Suppressor macrophage (primary cell): ENCODE measurements at regions not wholly inside any gene's neighbourhood (a gene's known extent, or its start where the extent isn't known, plus 50 kb on each side); places are given as distances from the start of the nearest gene placed in this dataset.

Source experiments
- DNase-seq, 4 experiments: peaks; one replicate each; pipeline ENCODE4 v3.0.0-alpha.2; 2020 to 2022

- DNase-seq = peak in 2 of 4 experiments; percentile 18 to 39
These were observed 556.3 kb downstream of the PPARGC1A start for GRCh38 chr4:23333556-23333945.

- DNase-seq = no peak
These were observed 557.5 kb downstream of the PPARGC1A start for GRCh38 chr4:23332313-23332712.

- DNase-seq = no peak
These were observed 562.7 kb downstream of the PPARGC1A start for GRCh38 chr4:23327120-23327519.

- DNase-seq = peak in 3 of 4 experiments; percentile 5 to 44 (median 39)
These were observed 565.7 kb downstream of the PPARGC1A start for GRCh38 chr4:23324021-23324690.

- DNase-seq = no peak
These were observed 566.4 kb downstream of the PPARGC1A start for GRCh38 chr4:23323436-23323835.

GRCh38 chr4:23322732-23323131 is 567.1 kb downstream of the PPARGC1A start:
- DNase-seq = no peak

- DNase-seq = no peak
These were observed 568.8 kb downstream of the PPARGC1A start for GRCh38 chr4:23320931-23321587.

GRCh38 chr4:23312686-23313085 is 577.2 kb downstream of the PPARGC1A start:
- DNase-seq = no peak

GRCh38 chr4:23311983-23312382 is 577.9 kb downstream of the PPARGC1A start:
- DNase-seq = no peak

- DNase-seq = no peak
These were observed 584.8 kb downstream of the PPARGC1A start for GRCh38 chr4:23305026-23305425.

GRCh38 chr4:23298371-23298770 is 591.5 kb downstream of the PPARGC1A start:
- DNase-seq = no peak

GRCh38 chr4:23297327-23297726 is 592.5 kb downstream of the PPARGC1A start:
- no peak for DNase-seq

GRCh38 chr4:23291139-23291538 is 598.4 kb downstream of the GBA3 start:
- no peak for DNase-seq

GRCh38 chr4:23290656-23291055 is 597.9 kb downstream of the GBA3 start:
- DNase-seq = no peak

- DNase-seq = no peak
These were observed 586.7 kb downstream of the GBA3 start for GRCh38 chr4:23279377-23279986.

- no peak for DNase-seq
These were observed 586.1 kb downstream of the GBA3 start for GRCh38 chr4:23278845-23279244.

- DNase-seq = no peak
These were observed 583.3 kb downstream of the GBA3 start for GRCh38 chr4:23276076-23276475.

- peak in 2 of 4 experiments; percentile 8 to 15 for DNase-seq
These were observed 576.8 kb downstream of the GBA3 start for GRCh38 chr4:23269566-23269965.

- no peak for DNase-seq
These were observed 575.5 kb downstream of the GBA3 start for GRCh38 chr4:23268072-23268771.

- no peak for DNase-seq
These were observed 573.7 kb downstream of the GBA3 start for GRCh38 chr4:23266401-23266800.

- no peak for DNase-seq
These were observed 567.8 kb downstream of the GBA3 start for GRCh38 chr4:23260511-23260910.

- no peak for DNase-seq
These were observed 552.6 kb downstream of the GBA3 start for GRCh38 chr4:23245203-23245832.

- no peak for DNase-seq
These were observed 550.2 kb downstream of the GBA3 start for GRCh38 chr4:23242962-23243361.
